Mucosa of rectum (tissue), 2 donors: ENCODE measurements at regions not wholly inside any gene's neighbourhood (a gene's known extent, or its start where the extent isn't known, plus 50 kb on each side); places are given as distances from the start of the nearest gene placed in this dataset.
"Not testable (repeated sequence)": the region's sequence is repeated elsewhere in the genome, so short reads cannot be mapped to it uniquely, and the experiment has no call there.

Experiments used
- H3K27ac ChIP-seq, 2 donors: one replicate each; pipeline ENCODE4 v1.7.0; 2013; ENCODE audit warnings: inconsistent platforms in 2 of 2, low read depth in 2 of 2, low read length in 2 of 2
- H3K27me3 ChIP-seq, 2 donors: one replicate each; pipeline ENCODE4 v1.7.0; 2013; ENCODE audit warnings: low read length in 2 of 2; ENCODE audit not compliant: control insufficient read depth in 2 of 2, insufficient read depth in 2 of 2
- H3K36me3 ChIP-seq, 2 donors: one replicate each; pipeline ENCODE4 v1.7.0; 2013; ENCODE audit warnings: low read length in 2 of 2; ENCODE audit not compliant: control insufficient read depth in 2 of 2, insufficient read depth in 2 of 2
- H3K4me1 ChIP-seq, 2 donors: one replicate each; pipeline ENCODE4 v1.7.0; 2013; ENCODE audit warnings: low read length in 2 of 2, mild to moderate bottlenecking in 1 of 2; ENCODE audit not compliant: control insufficient read depth in 2 of 2, insufficient read depth in 2 of 2
- H3K4me3 ChIP-seq, 2 donors: one replicate each; pipeline ENCODE4 v1.7.0; 2013; ENCODE audit warnings: low read length in 2 of 2
- H3K9ac ChIP-seq, 2 donors: one replicate each; pipeline ENCODE4 v1.7.0; 2013; ENCODE audit warnings: low read length in 2 of 2, low read depth in 1 of 2, mild to moderate bottlenecking in 1 of 2
- H3K9me3 ChIP-seq, 2 donors: one replicate each; pipeline ENCODE4 v1.7.0; 2013; ENCODE audit warnings: low read length in 2 of 2; ENCODE audit not compliant: control insufficient read depth in 2 of 2
- donor health status: healthy.
- donor health status: Normal muscosa, but diverticular disease.

DNA sequence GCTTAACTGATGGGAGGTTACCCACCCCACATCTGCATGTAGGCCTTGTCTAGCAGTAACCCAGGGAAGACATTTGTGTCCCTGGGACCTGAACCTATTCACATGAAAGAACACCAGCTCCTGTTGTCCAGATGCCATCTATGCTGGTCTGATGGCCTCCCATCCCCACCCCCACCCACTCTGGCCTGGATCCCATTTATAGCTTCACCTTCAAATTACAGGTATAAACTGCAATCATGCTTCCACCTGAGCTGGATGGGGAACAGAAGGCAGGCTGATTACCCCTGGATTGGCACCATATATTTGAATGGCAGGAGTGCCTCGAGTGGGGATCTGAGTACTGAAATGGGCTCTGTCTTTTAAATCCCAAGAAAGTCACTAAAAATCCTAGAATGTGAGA, 312.7 kb upstream of the USP24 start:
- H3K9ac ChIP-seq = no peak overlapping the region
- H3K9me3 ChIP-seq = no peaks in the 10 kb centered on the region
- H3K4me1 ChIP-seq = peaks cover 11 to 19% of the 10 kb centered on the region in 2 donors
- no peaks in the 10 kb centered on the region for H3K27me3 ChIP-seq
- H3K4me3 ChIP-seq = no peak overlapping the region
- no peak overlapping the region for H3K27ac ChIP-seq
- no peaks in the 10 kb centered on the region for H3K36me3 ChIP-seq

DNA sequence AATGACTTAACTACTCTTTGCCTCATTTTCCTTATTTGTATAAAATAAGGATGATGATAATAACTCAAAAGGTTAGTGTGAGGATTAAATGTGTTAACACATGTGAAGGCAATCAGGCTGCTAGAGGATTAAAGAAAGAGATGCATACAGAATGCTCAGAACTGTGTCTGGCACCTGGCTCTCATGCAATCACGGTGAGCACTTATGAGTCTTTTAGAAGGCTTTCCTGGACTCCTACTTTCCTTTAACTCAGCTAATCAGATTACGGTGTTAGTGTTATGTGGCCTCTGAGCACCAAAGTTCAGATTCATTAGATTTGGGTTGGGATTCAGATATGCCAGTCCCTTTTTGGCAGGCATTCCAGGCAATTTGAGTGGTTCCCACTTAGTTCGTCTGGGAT, 311.6 kb upstream of the USP24 start:
- no peak overlapping the region for H3K9ac ChIP-seq
- no peaks in the 10 kb centered on the region for H3K36me3 ChIP-seq
- no peaks in the 10 kb centered on the region for H3K9me3 ChIP-seq
- no peak overlapping the region for H3K27ac ChIP-seq
- H3K27me3 ChIP-seq = no peaks in the 10 kb centered on the region
- H3K4me1 ChIP-seq = peaks cover 11 to 19% of the 10 kb centered on the region in 2 donors
- H3K4me3 ChIP-seq = no peak overlapping the region

DNA sequence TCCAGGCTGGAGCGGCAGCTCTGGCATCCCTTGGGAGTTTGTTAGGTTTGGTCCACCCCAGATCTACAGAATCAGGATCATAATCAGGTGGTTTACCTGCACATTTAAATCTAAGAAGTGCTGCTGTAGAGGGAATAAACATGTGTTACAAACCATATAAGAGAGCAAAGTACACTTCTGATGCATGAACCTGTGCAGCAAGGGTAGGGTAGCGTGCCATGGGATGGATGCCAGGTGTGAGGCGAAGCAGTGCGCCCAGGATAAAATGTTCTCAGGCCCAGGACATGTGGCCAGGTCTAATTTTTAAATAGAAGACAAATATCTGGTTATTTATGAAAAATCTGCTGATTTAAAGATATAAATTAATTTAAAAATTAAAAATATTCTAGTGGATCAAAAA, 308.8 kb upstream of the USP24 start:
- no peaks in the 10 kb centered on the region for H3K27me3 ChIP-seq
- no peaks in the 10 kb centered on the region for H3K36me3 ChIP-seq
- H3K4me3 ChIP-seq = no peak overlapping the region
- no peak overlapping the region for H3K9ac ChIP-seq
- no peaks in the 10 kb centered on the region for H3K9me3 ChIP-seq
- peak overlapping the region in 1 of 2 donors; percentile 65 for H3K27ac ChIP-seq
- H3K4me1 ChIP-seq = peaks cover 11 to 17% of the 10 kb centered on the region in 2 donors

DNA sequence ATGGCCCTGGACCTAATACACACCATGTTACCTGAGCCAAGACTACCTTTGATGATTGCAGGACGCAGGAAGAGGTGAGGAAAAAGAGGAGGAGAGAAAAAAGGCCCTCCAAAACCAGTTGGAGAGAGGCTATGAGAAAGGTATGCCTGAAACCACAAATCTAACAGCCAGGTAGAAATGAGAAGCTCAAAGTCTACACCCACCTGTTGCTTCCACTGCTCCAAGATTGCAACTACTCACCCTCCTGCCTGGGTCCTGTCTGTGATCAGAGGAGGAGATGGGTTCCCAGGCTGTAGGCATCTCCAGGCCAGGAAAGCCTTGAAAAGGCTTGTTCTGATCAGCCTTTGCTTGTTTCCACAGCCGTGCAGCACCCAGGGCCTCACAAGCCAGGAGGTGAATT, 307.8 kb upstream of the USP24 start:
- Histone ChIP-seq H3K27ac (no peak overlapping the region), H3K4me1 (peaks cover 5 to 12% of the 10 kb centered on the region in 2 donors), H3K27me3 (no peaks in the 10 kb centered on the region), H3K9ac (no peak overlapping the region), H3K4me3 (no peak overlapping the region), H3K36me3 (no peaks in the 10 kb centered on the region), H3K9me3 (no peaks in the 10 kb centered on the region)

DNA sequence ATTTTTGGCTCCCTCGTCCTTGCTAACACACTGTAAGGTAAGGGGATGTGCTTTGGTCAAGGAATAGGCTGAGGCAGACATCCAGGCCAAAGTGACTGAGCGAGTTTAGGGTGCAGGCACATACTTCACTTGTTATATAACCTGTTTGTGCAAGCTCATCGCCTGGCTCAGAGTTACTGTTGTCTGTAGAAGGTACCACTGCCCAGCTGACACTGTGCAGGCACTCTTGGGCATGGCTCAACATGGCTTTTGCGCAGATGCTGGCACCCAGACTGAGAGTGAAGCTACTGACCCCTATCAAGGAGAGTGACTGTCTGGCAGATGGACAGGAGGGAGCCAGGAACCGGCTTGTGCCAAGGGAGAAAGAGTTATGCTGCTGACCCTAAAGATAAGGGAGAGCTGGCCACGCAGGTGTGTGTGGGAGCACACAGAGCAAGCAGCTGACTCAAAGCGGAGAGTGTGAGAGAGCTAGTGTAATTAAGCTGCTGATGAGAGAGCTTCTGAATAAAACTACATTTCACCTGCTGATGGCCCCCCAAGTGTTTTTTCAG, 307.3 kb upstream of the USP24 start:
- no peak overlapping the region for H3K4me3 ChIP-seq
- no peaks in the 10 kb centered on the region for H3K36me3 ChIP-seq
- H3K9ac ChIP-seq = no peak overlapping the region
- H3K4me1 ChIP-seq = peaks cover 5 to 7% of the 10 kb centered on the region in 2 donors
- no peaks in the 10 kb centered on the region for H3K9me3 ChIP-seq
- H3K27ac ChIP-seq = no peak overlapping the region
- H3K27me3 ChIP-seq = no peaks in the 10 kb centered on the region

DNA sequence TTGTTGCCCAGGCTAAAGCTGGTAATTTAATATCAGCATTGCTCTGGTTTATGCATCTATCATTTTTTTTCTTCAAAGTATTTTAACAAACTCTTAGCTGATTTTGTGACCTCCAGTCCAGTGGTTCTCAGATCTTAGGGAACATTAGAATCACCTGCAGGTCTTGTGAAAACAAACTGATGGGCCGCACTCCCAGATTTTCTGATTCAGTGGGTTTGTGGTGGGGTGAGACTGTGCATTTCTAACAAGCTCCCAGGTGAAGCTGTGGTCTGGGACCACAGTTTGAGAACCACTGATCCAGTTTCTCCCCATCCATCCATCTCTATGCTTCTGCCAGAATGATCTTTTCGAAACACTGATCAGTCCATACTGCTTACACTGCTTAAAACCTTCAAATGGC, 305.7 kb upstream of the USP24 start:
- Histone ChIP-seq H3K4me1 (peaks cover 5 to 7% of the 10 kb centered on the region in 2 donors), H3K27me3 (no peaks in the 10 kb centered on the region), H3K9ac (no peak overlapping the region), H3K9me3 (no peaks in the 10 kb centered on the region), H3K36me3 (no peaks in the 10 kb centered on the region), H3K4me3 (no peak overlapping the region), H3K27ac (no peak overlapping the region)

DNA sequence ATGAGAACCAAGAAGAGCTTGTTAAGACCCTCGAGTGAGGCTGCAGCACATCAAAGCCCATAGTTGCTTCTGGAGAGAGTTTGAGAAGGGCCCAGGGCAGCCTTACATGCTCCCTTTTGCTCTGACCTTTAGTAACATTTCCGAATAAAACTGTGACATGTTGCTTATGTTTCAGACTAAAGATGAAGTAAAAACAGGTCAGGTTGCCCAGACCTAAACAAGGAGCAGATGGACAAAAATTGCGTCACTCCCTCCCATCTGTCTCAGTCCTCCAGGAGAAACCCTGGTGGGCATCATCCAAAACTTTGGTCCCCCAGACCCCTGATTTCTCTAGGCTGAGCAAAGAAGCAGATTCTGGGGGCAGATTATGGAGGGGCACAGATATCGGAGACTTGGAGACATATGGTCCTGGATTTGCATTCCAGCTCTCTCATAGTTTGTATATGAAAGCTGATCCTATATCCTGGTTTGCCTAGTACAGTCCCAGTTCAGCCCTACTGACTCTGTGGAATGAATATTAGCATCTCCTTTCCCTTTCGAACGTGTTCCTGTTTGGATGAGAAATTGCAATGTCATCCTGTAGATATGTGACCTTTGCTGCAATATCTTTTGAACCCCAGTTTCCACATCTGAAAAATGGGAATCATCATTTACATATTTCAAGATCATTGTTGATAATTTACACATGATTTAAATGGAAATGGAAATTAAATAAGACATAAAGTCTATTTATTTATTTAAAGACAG, 304.9 kb upstream of the USP24 start:
- H3K36me3 ChIP-seq = no peaks in the 10 kb centered on the region
- H3K27me3 ChIP-seq = no peaks in the 10 kb centered on the region
- no peak overlapping the region for H3K4me3 ChIP-seq
- no peaks in the 10 kb centered on the region for H3K9me3 ChIP-seq
- peaks cover 5 to 7% of the 10 kb centered on the region in 2 donors for H3K4me1 ChIP-seq
- no peak overlapping the region for H3K27ac ChIP-seq
- H3K9ac ChIP-seq = no peak overlapping the region

DNA sequence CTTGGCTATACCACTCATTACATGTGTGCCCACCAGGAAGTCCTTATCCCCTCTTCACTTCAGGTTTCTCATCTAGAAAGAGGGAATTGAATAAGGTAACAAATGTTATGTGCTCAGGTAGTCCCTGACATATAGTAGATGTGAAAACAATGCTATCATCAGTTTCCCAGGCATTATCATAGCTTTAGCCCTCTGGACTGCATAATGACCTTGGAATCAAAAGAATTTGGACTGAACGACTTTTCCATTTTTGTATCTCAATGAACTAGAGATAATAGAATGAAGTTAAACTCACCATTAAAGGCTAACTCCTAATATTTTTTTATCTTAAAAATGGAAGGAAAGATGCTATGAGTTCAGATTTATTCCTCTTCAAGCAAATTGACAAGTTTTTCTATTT, 304.1 kb upstream of the USP24 start:
- Histone ChIP-seq H3K36me3 (no peaks in the 10 kb centered on the region), H3K27me3 (no peaks in the 10 kb centered on the region), H3K4me3 (no peak overlapping the region), H3K27ac (no peak overlapping the region), H3K9ac (no peak overlapping the region), H3K4me1 (peaks cover 5 to 7% of the 10 kb centered on the region in 2 donors), H3K9me3 (no peaks in the 10 kb centered on the region)

DNA sequence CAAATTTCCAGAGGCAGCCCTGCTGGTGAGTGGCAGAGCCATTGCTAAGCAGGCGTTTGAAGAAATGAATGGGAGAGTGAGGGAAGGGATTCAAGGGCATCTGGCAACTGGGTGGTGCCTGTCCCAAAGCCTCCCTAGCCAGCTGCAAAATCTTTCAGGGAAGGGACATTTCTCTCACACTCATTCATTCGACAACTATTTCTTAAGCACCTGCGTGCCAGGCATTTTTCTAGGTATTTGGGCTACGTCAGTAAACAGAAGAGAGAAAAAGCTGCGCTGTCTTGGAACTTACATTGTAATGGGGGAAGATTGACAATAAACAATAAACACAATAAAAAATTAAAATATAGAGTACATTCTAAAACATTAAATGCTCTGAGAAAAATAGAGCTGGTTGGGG, 301.9 kb upstream of the USP24 start:
- H3K9ac ChIP-seq = no peak overlapping the region
- no peaks in the 10 kb centered on the region for H3K4me1 ChIP-seq
- no peak overlapping the region for H3K4me3 ChIP-seq
- no peaks in the 10 kb centered on the region for H3K36me3 ChIP-seq
- no peak overlapping the region for H3K27ac ChIP-seq
- no peaks in the 10 kb centered on the region for H3K27me3 ChIP-seq
- no peaks in the 10 kb centered on the region for H3K9me3 ChIP-seq

DNA sequence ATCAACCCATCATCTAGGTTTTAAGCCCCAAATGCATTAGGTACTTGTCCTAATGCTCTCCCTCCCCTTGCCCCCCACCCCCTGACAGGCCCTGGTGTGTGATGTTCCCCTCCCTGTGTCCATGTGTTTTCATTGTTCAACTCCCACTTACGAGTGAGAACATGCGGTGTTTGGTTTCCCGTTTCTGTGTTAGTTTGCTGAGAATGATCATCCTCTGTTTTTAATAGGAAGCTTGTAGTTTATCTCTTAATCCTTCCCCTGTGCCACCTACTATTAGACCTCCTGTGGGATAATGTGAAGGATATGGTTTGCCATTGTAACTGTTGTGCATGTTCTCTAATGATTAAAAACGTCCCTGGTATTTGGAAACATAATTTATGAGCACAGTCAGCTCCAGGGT, 299.4 kb upstream of the USP24 start:
- H3K9ac ChIP-seq, H3K36me3 ChIP-seq, H3K4me3 ChIP-seq, H3K9me3 ChIP-seq, H3K27ac ChIP-seq, H3K4me1 ChIP-seq, H3K27me3 ChIP-seq: not testable (repeated sequence)
